Transverse colon (tissue), 4 donors: ENCODE measurements at regions not wholly inside any gene's neighbourhood (a gene's known extent, or its start where the extent isn't known, plus 50 kb on each side); places are given as distances from the start of the nearest gene placed in this dataset.
"Not testable (repeated sequence)": the region's sequence is repeated elsewhere in the genome, so short reads cannot be mapped to it uniquely, and the experiment has no call there.

Experiments used
- DNase-seq: peaks from one replicate; pipeline ENCODE4 v3.0.0-alpha.2; 2019
- H3K27ac ChIP-seq, 4 donors: fragments of 200-600 bp; sonication (generic); 2 replicates each; pipeline ENCODE4 v1.5.1; 2016 to 2018; ENCODE audit warnings: inconsistent platforms in 4 of 4
- H3K27me3 ChIP-seq: fragments of 200-600 bp; sonication (generic); 2 replicates; pipeline ENCODE4 v1.5.1; 2017; ENCODE audit warnings: inconsistent platforms
- H3K36me3 ChIP-seq, 4 donors: fragments of 200-600 bp; sonication (generic); 2 replicates each; pipeline ENCODE4 v1.5.1; 2017 to 2019; ENCODE audit warnings: inconsistent platforms in 4 of 4
- H3K4me1 ChIP-seq, 4 donors: fragments of 200-600 bp; sonication (generic); 2 replicates each; pipeline ENCODE4 v1.5.1; 2017 to 2020; ENCODE audit warnings: inconsistent platforms in 4 of 4
- H3K4me3 ChIP-seq, 4 donors: fragments of 200-600 bp; sonication (generic); 1 replicate in 1 of 4; 2 replicates in 3 of 4; pipeline versions ENCODE4 v1.5.1 to v1.6.1; 2017 to 2019; ENCODE audit warnings: inconsistent platforms in 4 of 4
- H3K9me3 ChIP-seq, 2 donors: fragments of 200-600 bp; sonication (generic); 2 replicates each; pipeline ENCODE4 v1.5.1; 2017 to 2019; ENCODE audit warnings: inconsistent platforms in 2 of 2
- EP300 ChIP-seq: sonication (generic); formaldehyde crosslinking; IDR thresholded peaks from one replicate; pipeline ENCODE4 v1.6.1; 2017; ENCODE audit warnings: antibody characterized with exemption, low read depth
- POLR2A ChIP-seq: fragments of 450-650 bp; IDR thresholded peaks from one replicate; pipeline ENCODE4 v1.6.1; 2016; ENCODE audit warnings: antibody characterized with exemption, mild to moderate bottlenecking, moderate library complexity
- POLR2AphosphoS5 ChIP-seq, 3 donors: sonication (generic); formaldehyde crosslinking; IDR thresholded peaks; one replicate each; pipeline ENCODE4 v1.6.1; 2016; ENCODE audit warnings: antibody characterized with exemption in 3 of 3
- WGBS, 2 donors: methylation state at CpG; one replicate each; pipeline ENCODE4 v1.1.5; 2018; ENCODE audit warnings: low coverage in 1 of 2; 5-methylcytosine and 5-hydroxymethylcytosine counted together
- in situ Hi-C, 4 donors: fragments of 200-750 bp; cut with MboI; loops; one replicate each; pipeline versions ENCODE4 v1.15.0 to v1.15.1; 2017; ENCODE audit warnings: low sequenced_read_pairs in 3 of 4, low pct_ligation_motif_present in 1 of 4, low pct_unique_long_range_greater_than_20kb in 1 of 4
- intact Hi-C: fragments of 100-400 bp; cut with DNase I; formaldehyde crosslinking; loops from one replicate; pipeline ENCODE4 v1.15.1; 2023; ENCODE audit warnings: low total_unique reads
- TF ChIP-seq, protein P1 (sequence below), 5 experiments: fragments of 200-600 bp in 3 of 5; fragments of 450-650 bp in 2 of 5; sonication (generic) in 3 of 5; IDR thresholded peaks; 1 replicate in 2 of 5; 2 replicates in 3 of 5; pipeline ENCODE4 v1.5.1; 2016 to 2017; ENCODE audit warnings: antibody characterized with exemption in 5 of 5, inconsistent platforms in 3 of 5, mild to moderate bottlenecking in 2 of 5, moderate library complexity in 1 of 5

DNA sequence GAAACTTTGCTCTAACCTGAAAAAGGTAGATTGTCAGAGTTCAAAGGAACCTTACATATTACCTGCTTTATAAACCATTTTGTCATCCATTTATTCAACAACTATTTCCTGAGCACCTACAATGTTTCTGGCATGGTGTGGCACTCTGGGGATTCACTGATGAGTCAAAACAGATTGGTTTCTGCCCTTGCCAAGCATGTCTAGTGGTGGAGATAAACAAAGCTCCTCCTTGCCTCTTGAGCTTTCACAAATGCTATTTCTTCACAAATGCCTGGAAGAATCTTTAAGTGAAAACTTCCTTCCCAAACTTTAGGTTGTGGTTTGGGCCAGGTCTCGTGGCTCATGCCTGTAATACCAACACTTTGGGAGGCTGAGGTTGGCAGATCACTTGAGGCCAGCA lies 85.1 kb upstream of the RELN start:
- H3K9me3 ChIP-seq: no peaks in the 10 kb centered on the region
- H3K4me3 ChIP-seq: no peak overlapping the region
- no peaks in the 10 kb centered on the region for H3K36me3 ChIP-seq
- TF ChIP-seq, protein P1, sequence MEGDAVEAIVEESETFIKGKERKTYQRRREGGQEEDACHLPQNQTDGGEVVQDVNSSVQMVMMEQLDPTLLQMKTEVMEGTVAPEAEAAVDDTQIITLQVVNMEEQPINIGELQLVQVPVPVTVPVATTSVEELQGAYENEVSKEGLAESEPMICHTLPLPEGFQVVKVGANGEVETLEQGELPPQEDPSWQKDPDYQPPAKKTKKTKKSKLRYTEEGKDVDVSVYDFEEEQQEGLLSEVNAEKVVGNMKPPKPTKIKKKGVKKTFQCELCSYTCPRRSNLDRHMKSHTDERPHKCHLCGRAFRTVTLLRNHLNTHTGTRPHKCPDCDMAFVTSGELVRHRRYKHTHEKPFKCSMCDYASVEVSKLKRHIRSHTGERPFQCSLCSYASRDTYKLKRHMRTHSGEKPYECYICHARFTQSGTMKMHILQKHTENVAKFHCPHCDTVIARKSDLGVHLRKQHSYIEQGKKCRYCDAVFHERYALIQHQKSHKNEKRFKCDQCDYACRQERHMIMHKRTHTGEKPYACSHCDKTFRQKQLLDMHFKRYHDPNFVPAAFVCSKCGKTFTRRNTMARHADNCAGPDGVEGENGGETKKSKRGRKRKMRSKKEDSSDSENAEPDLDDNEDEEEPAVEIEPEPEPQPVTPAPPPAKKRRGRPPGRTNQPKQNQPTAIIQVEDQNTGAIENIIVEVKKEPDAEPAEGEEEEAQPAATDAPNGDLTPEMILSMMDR (IDR thresholded peaks at IDR 0.05): no peak
- TF ChIP-seq POLR2A (no peak), EP300 (no peak), POLR2AphosphoS5 (IDR thresholded peaks at IDR 0.05) (no peak)
- intact Hi-C loops (no loop called here), in situ Hi-C loops (no loop called here)
- no peaks in the 10 kb centered on the region for H3K27me3 ChIP-seq
- WGBS, 2 donors: 24% methylated on average over 1 of the region's 1 CpG; no CpG with 5 or more reads in 1 of the 2 donors
- H3K27ac ChIP-seq: no peak overlapping the region
- H3K4me1 ChIP-seq: no peaks in the 10 kb centered on the region
- DNase-seq: no peak

DNA sequence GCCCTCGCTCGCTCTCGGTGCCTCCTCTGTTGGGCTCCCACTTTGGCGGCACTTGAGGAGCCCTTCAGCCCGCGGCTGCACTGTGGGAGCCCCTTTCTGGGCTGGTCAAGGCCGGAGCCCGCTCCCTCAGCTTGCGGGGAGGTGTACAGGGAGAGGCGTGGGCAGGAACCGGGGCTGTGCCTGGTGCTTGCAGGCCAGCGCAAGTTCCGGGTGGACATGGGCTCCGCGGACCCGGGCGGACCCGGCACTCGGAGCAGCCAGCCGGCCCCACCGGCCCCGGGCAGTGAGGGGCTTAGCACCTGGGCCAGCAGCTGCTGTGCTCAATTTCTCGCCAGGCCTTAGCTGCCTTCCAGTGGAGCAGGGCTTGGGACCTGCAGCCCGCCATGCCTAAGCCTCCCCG lies 82.2 kb upstream of the RELN start:
- 95% methylated on average over 12 of the region's 25 CpGs; no CpG with 5 or more reads in 1 of the 2 donors for WGBS, 2 donors
- H3K9me3 ChIP-seq, H3K27me3 ChIP-seq, in situ Hi-C loops, DNase-seq, H3K4me1 ChIP-seq, intact Hi-C loops, H3K36me3 ChIP-seq, H3K27ac ChIP-seq, H3K4me3 ChIP-seq: not testable (repeated sequence)

DNA sequence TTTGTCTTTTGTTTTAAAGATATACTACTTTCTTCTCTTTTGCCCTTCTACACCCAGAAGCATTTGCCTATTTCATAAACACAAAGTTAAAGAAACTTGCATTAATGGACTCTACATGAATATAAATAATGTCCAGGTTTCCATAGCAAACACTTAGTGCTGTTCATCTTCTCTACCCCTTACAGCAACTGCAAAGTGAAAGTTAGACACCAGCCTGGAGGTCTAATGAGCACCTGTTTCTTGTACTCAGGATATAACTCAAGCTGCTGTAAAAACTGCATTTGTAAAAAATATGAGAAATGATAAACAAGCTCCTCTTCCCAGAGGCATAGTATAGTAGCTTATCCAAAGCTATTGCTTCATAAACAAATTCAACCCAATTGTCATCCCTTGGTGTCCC lies 76.0 kb upstream of the RELN start:
- no peak overlapping the region for H3K27ac ChIP-seq
- no peaks in the 10 kb centered on the region for H3K36me3 ChIP-seq
- no peaks in the 10 kb centered on the region for H3K4me1 ChIP-seq
- H3K9me3 ChIP-seq: no peaks in the 10 kb centered on the region
- H3K4me3 ChIP-seq: no peak overlapping the region
- intact Hi-C loops (no loop called here), in situ Hi-C loops (no loop called here)
- no peaks in the 10 kb centered on the region for H3K27me3 ChIP-seq
- no peak for TF ChIP-seq EP300
- no peak for TF ChIP-seq POLR2AphosphoS5 (IDR thresholded peaks at IDR 0.05)
- TF ChIP-seq POLR2A: no peak
- TF ChIP-seq, protein P1 (IDR thresholded peaks at IDR 0.05): no peak
- no peak for DNase-seq

DNA sequence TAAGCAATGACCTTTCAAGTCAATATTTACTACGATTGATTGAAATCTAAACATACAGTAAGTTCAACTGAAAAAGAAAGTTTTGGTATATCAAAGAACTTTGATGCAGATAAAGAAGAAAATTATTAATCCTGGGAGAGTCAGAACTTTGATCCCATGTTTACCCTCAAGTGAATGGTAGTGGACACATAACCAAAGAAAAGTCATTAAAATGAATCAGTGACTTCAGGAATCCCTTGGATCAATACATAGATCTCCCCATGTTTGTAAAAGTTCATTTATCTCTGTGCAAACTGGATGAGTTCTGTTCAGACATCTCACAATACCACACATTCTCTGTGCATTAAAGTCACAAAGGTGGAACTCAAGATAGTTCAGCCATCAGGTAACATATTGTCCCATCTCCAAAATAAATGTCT lies 75.5 kb upstream of the RELN start:
- in situ Hi-C loops: no loop called here
- H3K4me3 ChIP-seq: no peak overlapping the region
- no peaks in the 10 kb centered on the region for H3K36me3 ChIP-seq
- intact Hi-C loops: no loop called here
- no peak for DNase-seq
- no peaks in the 10 kb centered on the region for H3K4me1 ChIP-seq
- no peaks in the 10 kb centered on the region for H3K9me3 ChIP-seq
- no peaks in the 10 kb centered on the region for H3K27me3 ChIP-seq
- 60 to 70% methylated on average over 1 of the region's 1 CpG for WGBS, 2 donors
- H3K27ac ChIP-seq: no peak overlapping the region
- TF ChIP-seq EP300 (no peak), POLR2A (no peak), POLR2AphosphoS5 (IDR thresholded peaks at IDR 0.05) (no peak)
- TF ChIP-seq, protein P1 (IDR thresholded peaks at IDR 0.05): no peak

DNA sequence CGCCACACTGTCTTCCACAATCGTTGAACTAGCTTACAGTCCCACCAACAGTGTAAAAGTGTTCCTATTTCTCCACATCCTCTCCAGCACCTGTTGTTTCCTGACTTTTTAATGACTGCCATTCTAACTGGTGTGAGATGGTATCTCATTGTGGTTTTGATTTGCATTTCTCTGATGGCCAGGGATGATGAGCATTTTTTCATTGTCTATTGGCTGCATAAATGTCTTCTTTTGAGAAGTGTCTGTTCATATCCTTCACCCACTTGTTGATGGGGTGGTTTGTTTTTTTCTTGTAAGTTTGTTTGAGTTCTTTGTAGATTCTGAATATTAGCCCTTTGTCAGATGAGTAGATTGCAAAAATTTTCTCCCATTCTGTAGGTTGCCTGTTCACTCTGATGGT lies 74.3 kb upstream of the RELN start:
- intact Hi-C loops, in situ Hi-C loops, DNase-seq, H3K27me3 ChIP-seq, H3K27ac ChIP-seq, H3K9me3 ChIP-seq, H3K4me3 ChIP-seq, H3K36me3 ChIP-seq, H3K4me1 ChIP-seq: not testable (repeated sequence)
- WGBS, 2 donors: 55 to 97% methylated on average over 2 of the region's 2 CpGs
